GM10266 (cell line): ENCODE measurements at regions not wholly inside any gene's neighbourhood (a gene's known extent, or its start where the extent isn't known, plus 50 kb on each side); places are given as distances from the start of the nearest gene placed in this dataset.

ENCODE experiments used
- DNase-seq: peaks from one replicate; pipeline ENCODE4 v3.0.0; 2012; ENCODE audit errors: extremely low spot score
- TF ChIP-seq, protein P1 (sequence below): IDR thresholded peaks from 2 replicates; pipeline ENCODE4 v1.5.1; 2012; ENCODE audit warnings: mild to moderate bottlenecking, low read depth; ENCODE audit not compliant: control insufficient read depth, insufficient read depth; ENCODE audit errors: missing control alignments

GRCh38 chr10:131746785-131747184 is 154.0 kb upstream of the PPP2R2D start:
- TF ChIP-seq, protein P1, sequence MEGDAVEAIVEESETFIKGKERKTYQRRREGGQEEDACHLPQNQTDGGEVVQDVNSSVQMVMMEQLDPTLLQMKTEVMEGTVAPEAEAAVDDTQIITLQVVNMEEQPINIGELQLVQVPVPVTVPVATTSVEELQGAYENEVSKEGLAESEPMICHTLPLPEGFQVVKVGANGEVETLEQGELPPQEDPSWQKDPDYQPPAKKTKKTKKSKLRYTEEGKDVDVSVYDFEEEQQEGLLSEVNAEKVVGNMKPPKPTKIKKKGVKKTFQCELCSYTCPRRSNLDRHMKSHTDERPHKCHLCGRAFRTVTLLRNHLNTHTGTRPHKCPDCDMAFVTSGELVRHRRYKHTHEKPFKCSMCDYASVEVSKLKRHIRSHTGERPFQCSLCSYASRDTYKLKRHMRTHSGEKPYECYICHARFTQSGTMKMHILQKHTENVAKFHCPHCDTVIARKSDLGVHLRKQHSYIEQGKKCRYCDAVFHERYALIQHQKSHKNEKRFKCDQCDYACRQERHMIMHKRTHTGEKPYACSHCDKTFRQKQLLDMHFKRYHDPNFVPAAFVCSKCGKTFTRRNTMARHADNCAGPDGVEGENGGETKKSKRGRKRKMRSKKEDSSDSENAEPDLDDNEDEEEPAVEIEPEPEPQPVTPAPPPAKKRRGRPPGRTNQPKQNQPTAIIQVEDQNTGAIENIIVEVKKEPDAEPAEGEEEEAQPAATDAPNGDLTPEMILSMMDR: no peak
- no peak for DNase-seq

- no peak for DNase-seq
- TF ChIP-seq, protein P1: no peak
Measured at GRCh38 chr10:131747251-131747650, 153.6 kb upstream of the PPP2R2D start.

DNA sequence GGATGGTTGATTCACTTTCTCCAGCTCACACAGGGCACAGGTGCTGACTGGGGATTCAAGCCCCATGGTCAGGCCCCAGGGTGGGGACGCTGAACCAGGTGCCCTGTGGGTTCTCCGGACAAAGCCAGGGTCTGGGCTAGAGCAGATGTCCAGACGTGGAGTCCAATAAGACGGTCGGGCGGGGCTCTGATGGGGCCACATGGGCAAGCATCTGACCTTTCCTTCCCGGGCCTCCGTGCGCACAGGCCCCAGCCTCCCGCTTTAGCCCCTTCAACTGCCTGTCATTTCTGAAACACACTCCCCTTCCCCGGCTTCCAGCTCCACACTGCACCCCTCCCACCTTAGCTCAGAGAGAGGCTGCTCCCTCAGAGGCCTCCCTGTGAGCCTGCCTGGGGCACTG is 153.0 kb upstream of the PPP2R2D start:
- DNase-seq: no peak
- TF ChIP-seq, protein P1: no peak

- TF ChIP-seq, protein P1: no peak
- no peak for DNase-seq
Measured at GRCh38 chr10:131748191-131748590, 152.6 kb upstream of the PPP2R2D start.

GRCh38 chr10:131748831-131749766 is 151.7 kb upstream of the PPP2R2D start:
- DNase-seq: no peak
- TF ChIP-seq, protein P1: no peak

GRCh38 chr10:131749767-131750142 is 151.1 kb upstream of the PPP2R2D start:
- TF ChIP-seq, protein P1: no peak
- DNase-seq: no peak
